ENCODE measurements at regions not wholly inside any gene's neighbourhood (a gene's known extent, or its start where the extent isn't known, plus 50 kb on each side); places are given as distances from the start of the nearest gene placed in this dataset.

DNA sequence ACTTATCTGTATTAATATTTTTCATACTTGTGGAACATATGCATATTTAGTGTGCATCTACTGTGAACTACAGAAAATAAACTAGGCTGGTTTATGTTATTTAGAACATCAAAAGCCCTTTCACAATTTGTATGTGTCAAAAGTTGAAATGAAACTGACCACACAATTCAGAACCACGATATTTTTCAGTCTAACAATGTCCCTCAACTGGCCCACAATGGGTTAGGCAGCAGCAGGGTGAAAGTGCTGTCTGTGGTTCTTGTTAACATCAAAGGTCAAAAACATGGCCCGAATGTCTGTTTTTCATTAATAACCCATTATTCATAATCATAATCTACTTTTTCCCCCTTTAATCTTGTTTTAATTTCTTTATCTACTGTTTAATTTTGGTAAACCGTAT is 559.9 kb upstream of the ATP2B1 start:
- TF ChIP-seq POLR2A (IDR thresholded peaks at IDR 0.05): no peak
- TF ChIP-seq POLR2AphosphoS5 (IDR thresholded peaks at IDR 0.05): no peak
- TF ChIP-seq CTCF (IDR thresholded peaks at IDR 0.05 in 8 of 11, conservative IDR thresholded peaks at IDR 0.05 in 3 of 11): no peak
- H3K36me3 ChIP-seq: no peaks in the 10 kb centered on the region
- H3K27ac ChIP-seq: no peak overlapping the region
- H3K9me3 ChIP-seq: no peaks in the 10 kb centered on the region
- no peak for DNase-seq
- H3K27me3 ChIP-seq (replicated peaks in 1 of 7): no peaks in the 10 kb centered on the region
- no peak overlapping the region for H3K4me3 ChIP-seq
- H3K4me1 ChIP-seq: no peaks in the 10 kb centered on the region
- WGBS, 5 donors: 63 to 72% (median 69%) methylated on average over 3 of the region's 3 CpGs
- intact Hi-C loops (cut with DNase I; ENCODE audit: low total_unique reads): no loop called here

DNA sequence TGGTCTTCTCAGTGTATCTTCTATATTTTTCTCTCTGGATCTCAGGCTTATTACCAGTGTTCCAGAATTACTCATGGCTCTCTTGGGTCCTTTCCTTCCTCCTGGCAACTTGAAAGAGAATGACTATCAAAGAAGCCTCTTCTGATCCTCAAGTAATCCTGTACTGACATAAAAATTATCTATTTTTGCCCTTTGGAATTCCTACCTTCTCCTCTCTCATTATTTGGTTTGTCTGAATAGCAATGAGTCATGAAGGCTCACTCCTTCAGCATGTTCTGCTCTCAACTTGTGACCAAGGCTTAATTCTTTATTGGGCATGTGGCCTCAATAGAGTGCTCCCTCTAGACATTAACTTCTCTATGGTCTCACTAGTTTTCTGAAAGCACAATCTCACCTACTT is 553.6 kb upstream of the ATP2B1 start:
- TF ChIP-seq CTCF (IDR thresholded peaks at IDR 0.05 in 8 of 11, conservative IDR thresholded peaks at IDR 0.05 in 3 of 11): no peak
- TF ChIP-seq POLR2A (IDR thresholded peaks at IDR 0.05): no peak
- TF ChIP-seq POLR2AphosphoS5 (IDR thresholded peaks at IDR 0.05): no peak
- Histone ChIP-seq H3K27me3 (replicated peaks in 1 of 7) (no peaks in the 10 kb centered on the region), H3K36me3 (no peaks in the 10 kb centered on the region), H3K9me3 (no peaks in the 10 kb centered on the region), H3K4me1 (no peaks in the 10 kb centered on the region), H3K4me3 (no peak overlapping the region), H3K27ac (no peak overlapping the region)
- intact Hi-C loops (cut with DNase I; ENCODE audit: low total_unique reads): no loop called here
- no peak for DNase-seq

GRCh38 chr12:90261283-90261682 is 552.6 kb upstream of the ATP2B1 start:
- no peak for DNase-seq
- TF ChIP-seq POLR2AphosphoS5 (IDR thresholded peaks at IDR 0.05) (no peak), CTCF (IDR thresholded peaks at IDR 0.05 in 8 of 11, conservative IDR thresholded peaks at IDR 0.05 in 3 of 11) (no peak), POLR2A (IDR thresholded peaks at IDR 0.05) (no peak)
- no peaks in the 10 kb centered on the region for H3K36me3 ChIP-seq
- H3K4me1 ChIP-seq: no peaks in the 10 kb centered on the region
- H3K9me3 ChIP-seq: no peaks in the 10 kb centered on the region
- no peaks in the 10 kb centered on the region for H3K27me3 ChIP-seq (replicated peaks in 1 of 7)
- H3K27ac ChIP-seq: no peak overlapping the region
- H3K4me3 ChIP-seq: no peak overlapping the region
- intact Hi-C loops (cut with DNase I; ENCODE audit: low total_unique reads): no loop called here

- H3K27me3 ChIP-seq (replicated peaks in 1 of 7): no peaks in the 10 kb centered on the region
- no peak for DNase-seq
- no peak overlapping the region for H3K27ac ChIP-seq
- H3K9me3 ChIP-seq: no peaks in the 10 kb centered on the region
- no peak for TF ChIP-seq POLR2A (IDR thresholded peaks at IDR 0.05)
- no peak for TF ChIP-seq POLR2AphosphoS5 (IDR thresholded peaks at IDR 0.05)
- no peak for TF ChIP-seq CTCF (IDR thresholded peaks at IDR 0.05 in 8 of 11, conservative IDR thresholded peaks at IDR 0.05 in 3 of 11)
- H3K36me3 ChIP-seq: no peaks in the 10 kb centered on the region
- no peak overlapping the region for H3K4me3 ChIP-seq
- intact Hi-C loops (cut with DNase I; ENCODE audit: low total_unique reads): no loop called here
- WGBS, 5 donors: 44 to 84% (median 74%) methylated on average over 1 of the region's 1 CpG
- no peaks in the 10 kb centered on the region for H3K4me1 ChIP-seq
Measured at GRCh38 chr12:90260136-90260535, 551.5 kb upstream of the ATP2B1 start.

All from spleen (tissue), 11 donors.